Naive thymus-derived CD4-positive, alpha-beta T cell (primary cell): ENCODE measurements at regions not wholly inside any gene's neighbourhood (a gene's known extent, or its start where the extent isn't known, plus 50 kb on each side); places are given as distances from the start of the nearest gene placed in this dataset.

Experiments
- ATAC-seq: fragments of 150-1000 bp; cut with Tn5 transposase; 2 replicates; pipeline ENCODE4 v1.10.0; 2021; ENCODE audit warnings: mild to moderate bottlenecking, moderate library complexity
- CTCF ChIA-PET: fragments of 350-600 bp; sonication (Branson Sonifier 250); formaldehyde crosslinking; loops from one replicate; lab custom pipeline; 2021; ENCODE audit warnings: antibody characterized with exemption; lab: Charles Lee
- POLR2A ChIA-PET: fragments of 350-600 bp; sonication (Branson Sonifier 250); formaldehyde crosslinking; loops from one replicate; lab custom pipeline; 2021; ENCODE audit warnings: antibody characterized with exemption, inconsistent platforms; lab: Charles Lee
- DNase-seq, 9 donors: peaks; one replicate each; pipeline versions ENCODE4 v3.0.0 to v3.0.0-alpha.2; 2020 to 2022; ENCODE audit warnings: mixed read lengths in 1 of 9
- H3K27ac ChIP-seq: one replicate; pipeline ENCODE4 v1.7.0; 2013; ENCODE audit warnings: mild to moderate bottlenecking, low read depth, low read length, moderate library complexity
- H3K27me3 ChIP-seq, 2 donors: one replicate each; pipeline ENCODE4 v1.7.0; 2013; ENCODE audit warnings: low read length in 2 of 2, mild to moderate bottlenecking in 2 of 2, moderate library complexity in 2 of 2; ENCODE audit not compliant: control insufficient read depth in 2 of 2, insufficient read depth in 2 of 2
- H3K36me3 ChIP-seq, 3 experiments: 1 replicate in 2 of 3; 2 replicates in 1 of 3; pipeline ENCODE4 v1.7.0; 2013; ENCODE audit warnings: low read length in 3 of 3, mild to moderate bottlenecking in 3 of 3, moderate library complexity in 1 of 3; ENCODE audit not compliant: insufficient read depth in 3 of 3, control insufficient read depth in 2 of 3
- H3K4me1 ChIP-seq, 2 donors: one replicate each; pipeline ENCODE4 v1.7.0; 2013; ENCODE audit warnings: low read length in 2 of 2, mild to moderate bottlenecking in 2 of 2, moderate library complexity in 1 of 2; ENCODE audit not compliant: control insufficient read depth in 2 of 2, insufficient read depth in 2 of 2
- H3K4me3 ChIP-seq: 2 replicates; pipeline ENCODE4 v1.7.0; 2013; ENCODE audit warnings: mild to moderate bottlenecking, low read length
- H3K9me3 ChIP-seq, 3 experiments: 1 replicate in 2 of 3; 2 replicates in 1 of 3; pipeline ENCODE4 v1.7.0; 2013; ENCODE audit warnings: low read length in 3 of 3; ENCODE audit not compliant: control insufficient read depth in 2 of 3
- H3K27ac Mint-ChIP-seq, 9 donors: one replicate each; pipeline ENCODE4 v1.8.0; 2020 to 2022; ENCODE audit warnings: mixed read lengths in 9 of 9, mild to moderate bottlenecking in 8 of 9, moderate library complexity in 5 of 9, inconsistent platforms in 2 of 9
- H3K27me3 Mint-ChIP-seq, 5 donors: one replicate each; pipeline ENCODE4 v1.8.0; 2021 to 2022; ENCODE audit warnings: mixed read lengths in 5 of 5, mild to moderate bottlenecking in 1 of 5
- H3K36me3 Mint-ChIP-seq, 5 donors: one replicate each; pipeline ENCODE4 v1.8.0; 2020 to 2022; ENCODE audit warnings: mixed read lengths in 5 of 5, mild to moderate bottlenecking in 3 of 5, inconsistent platforms in 1 of 5
- H3K4me1 Mint-ChIP-seq, 7 donors: one replicate each; pipeline ENCODE4 v1.8.0; 2020 to 2022; ENCODE audit warnings: mixed read lengths in 7 of 7, mild to moderate bottlenecking in 3 of 7, inconsistent platforms in 1 of 7
- H3K4me3 Mint-ChIP-seq, 10 donors: one replicate each; pipeline ENCODE4 v1.8.0; 2020 to 2022; ENCODE audit warnings: mild to moderate bottlenecking in 10 of 10, mixed read lengths in 10 of 10, moderate library complexity in 6 of 10, inconsistent platforms in 2 of 10
- H3K9me3 Mint-ChIP-seq, 11 donors: one replicate each; pipeline ENCODE4 v1.8.0; 2020 to 2022; ENCODE audit warnings: mixed read lengths in 11 of 11, mild to moderate bottlenecking in 4 of 11, inconsistent platforms in 1 of 11, moderate library complexity in 1 of 11
- intact Hi-C, 2 donors: fragments of 100-400 bp; cut with micrococcal nuclease; formaldehyde crosslinking; loops; one replicate each; pipeline ENCODE4 v1.15.1; 2023

DNA sequence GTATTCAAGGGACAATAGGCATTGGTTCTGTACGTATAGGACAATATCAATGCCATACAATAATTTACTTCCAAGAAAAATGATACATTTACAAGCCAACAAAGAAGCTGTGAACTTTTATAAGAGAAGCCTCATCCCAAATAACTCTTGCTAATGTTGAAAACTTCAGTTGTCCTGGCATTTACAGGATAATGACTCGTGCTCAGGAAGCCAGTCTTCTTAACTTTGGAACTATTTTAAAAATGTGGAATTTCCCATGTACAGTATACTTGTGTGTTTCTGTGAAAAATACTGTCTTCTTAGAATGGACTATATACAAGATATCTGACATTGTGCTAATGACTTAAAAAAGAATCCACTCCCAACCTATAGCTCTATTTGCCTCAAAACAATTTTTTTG lies 1479.3 kb upstream of the CDH9 start:
- Histone ChIP-seq H3K27me3 (no peaks in the 10 kb centered on the region), H3K4me1 (no peaks in the 10 kb centered on the region), H3K4me3 (no peak overlapping the region), H3K27ac (no peak overlapping the region), H3K36me3 (no peaks in the 10 kb centered on the region), H3K9me3 (no peaks in the 10 kb centered on the region)
- H3K27ac Mint-ChIP-seq, result no peak overlapping the region
- H3K27me3 Mint-ChIP-seq, result no peaks in the 10 kb centered on the region
- intact Hi-C loops, result no loop called here
- DNase-seq, result no peak
- ATAC-seq, result no peak
- H3K9me3 Mint-ChIP-seq, result peaks cover 0 to 34% (median 7%) of the 10 kb centered on the region in 11 donors
- H3K4me1 Mint-ChIP-seq, result no peaks in the 10 kb centered on the region
- H3K36me3 Mint-ChIP-seq, result no peaks in the 10 kb centered on the region
- POLR2A ChIA-PET, result no interaction called here
- no peak overlapping the region for H3K4me3 Mint-ChIP-seq
- CTCF ChIA-PET, result no interaction called here

GRCh38 chr5:28516722-28517121 lies 1478.3 kb upstream of the CDH9 start:
- Mint-ChIP-seq H3K36me3 (no peaks in the 10 kb centered on the region), H3K4me1 (no peaks in the 10 kb centered on the region), H3K4me3 (no peak overlapping the region), H3K9me3 (peaks cover 0 to 27% (median 7%) of the 10 kb centered on the region in 11 donors), H3K27ac (no peak overlapping the region), H3K27me3 (no peaks in the 10 kb centered on the region)
- Histone ChIP-seq H3K9me3 (no peaks in the 10 kb centered on the region), H3K36me3 (no peaks in the 10 kb centered on the region), H3K4me1 (no peaks in the 10 kb centered on the region), H3K4me3 (no peak overlapping the region), H3K27me3 (no peaks in the 10 kb centered on the region), H3K27ac (no peak overlapping the region)
- ChIA-PET CTCF (no interaction called here), POLR2A (no interaction called here)
- DNase-seq (no peak), ATAC-seq (no peak)
- intact Hi-C loops, result no loop called here

GRCh38 chr5:28512648-28513047 lies 1474.3 kb upstream of the CDH9 start:
- H3K9me3 Mint-ChIP-seq, result peaks cover 0 to 11% (median 4%) of the 10 kb centered on the region in 11 donors
- POLR2A ChIA-PET, result no interaction called here

DNA sequence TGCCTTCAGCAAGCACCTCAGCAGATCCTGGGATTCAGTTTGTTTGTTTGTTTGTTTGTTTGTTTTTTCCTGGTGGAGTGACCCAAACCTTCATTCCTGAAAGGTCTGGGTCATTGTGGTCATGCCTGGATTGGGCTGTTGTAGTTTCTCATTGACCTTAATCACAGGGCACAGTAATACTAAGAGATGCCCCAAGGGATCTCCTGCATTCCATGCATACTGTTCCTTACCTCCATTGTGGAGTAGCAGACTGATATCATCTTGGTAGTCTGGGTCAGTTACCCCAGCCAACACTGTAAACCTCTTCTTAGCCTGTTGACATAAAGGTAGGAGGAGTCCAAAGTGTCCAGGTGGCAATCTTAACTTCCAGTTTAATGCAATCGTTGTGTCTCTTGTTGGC lies 1466.7 kb upstream of the CDH9 start:
- Histone ChIP-seq H3K27ac (no peak overlapping the region), H3K9me3 (no peaks in the 10 kb centered on the region), H3K36me3 (no peaks in the 10 kb centered on the region), H3K4me1 (no peaks in the 10 kb centered on the region), H3K4me3 (no peak overlapping the region), H3K27me3 (no peaks in the 10 kb centered on the region)
- Mint-ChIP-seq H3K36me3 (no peaks in the 10 kb centered on the region), H3K4me3 (no peak overlapping the region), H3K4me1 (no peaks in the 10 kb centered on the region), H3K9me3 (peaks cover 0 to 26% (median 2%) of the 10 kb centered on the region in 11 donors), H3K27ac (no peak overlapping the region), H3K27me3 (no peaks in the 10 kb centered on the region)
- DNase-seq (no peak), ATAC-seq (no peak)
- POLR2A ChIA-PET, result no interaction called here
- intact Hi-C loops, result no loop called here
- CTCF ChIA-PET, result no interaction called here

More at GRCh38 chr5:28512648-28513047, 1474.3 kb upstream of the CDH9 start:
- H3K4me1 ChIP-seq, result no peaks in the 10 kb centered on the region
- H3K4me1 Mint-ChIP-seq, result no peaks in the 10 kb centered on the region
- H3K27me3 Mint-ChIP-seq, result no peaks in the 10 kb centered on the region
- H3K9me3 ChIP-seq, result no peaks in the 10 kb centered on the region
- no peaks in the 10 kb centered on the region for H3K36me3 ChIP-seq
- H3K27ac ChIP-seq, result no peak overlapping the region
- no peak overlapping the region for H3K4me3 Mint-ChIP-seq
- no peaks in the 10 kb centered on the region for H3K36me3 Mint-ChIP-seq
- ATAC-seq (no peak), DNase-seq (no peak)
- no peaks in the 10 kb centered on the region for H3K27me3 ChIP-seq
- CTCF ChIA-PET, result no interaction called here
- H3K4me3 ChIP-seq, result no peak overlapping the region
- no peak overlapping the region for H3K27ac Mint-ChIP-seq
- intact Hi-C loops, result no loop called here

DNA sequence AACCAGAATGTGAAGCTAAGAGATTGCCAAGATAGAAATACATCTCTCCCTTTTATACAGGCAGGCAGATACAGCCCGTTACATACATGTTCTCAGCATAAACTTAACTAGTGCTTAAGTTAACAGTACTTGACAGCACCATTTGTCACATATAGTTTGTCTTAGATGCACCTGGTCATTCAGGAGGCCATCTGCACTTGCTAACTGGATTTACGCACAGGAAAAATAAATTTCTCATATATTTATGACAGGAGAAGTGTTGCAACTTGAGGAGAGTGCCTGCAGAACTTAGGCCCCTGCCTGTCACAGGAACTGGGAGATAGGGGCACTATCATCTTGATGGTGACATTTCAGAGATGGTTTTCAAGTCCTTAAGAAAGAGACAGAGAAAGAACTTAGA lies 1462.1 kb upstream of the CDH9 start:
- H3K9me3 ChIP-seq, result peaks cover 0 to 3% (median 0%) of the 10 kb centered on the region in 3 experiments
- Mint-ChIP-seq H3K27ac (no peak overlapping the region), H3K4me1 (no peaks in the 10 kb centered on the region), H3K36me3 (no peaks in the 10 kb centered on the region), H3K9me3 (peaks cover 0 to 15% (median 8%) of the 10 kb centered on the region in 11 donors), H3K4me3 (no peak overlapping the region), H3K27me3 (no peaks in the 10 kb centered on the region)
- H3K4me1 ChIP-seq, result no peaks in the 10 kb centered on the region
- no peak overlapping the region for H3K4me3 ChIP-seq
- H3K27me3 ChIP-seq, result no peaks in the 10 kb centered on the region
- no peak for ATAC-seq
- intact Hi-C loops, result no loop called here
- no peak overlapping the region for H3K27ac ChIP-seq
- no peaks in the 10 kb centered on the region for H3K36me3 ChIP-seq
- no peak for DNase-seq
- CTCF ChIA-PET, result no interaction called here
- POLR2A ChIA-PET, result no interaction called here

DNA sequence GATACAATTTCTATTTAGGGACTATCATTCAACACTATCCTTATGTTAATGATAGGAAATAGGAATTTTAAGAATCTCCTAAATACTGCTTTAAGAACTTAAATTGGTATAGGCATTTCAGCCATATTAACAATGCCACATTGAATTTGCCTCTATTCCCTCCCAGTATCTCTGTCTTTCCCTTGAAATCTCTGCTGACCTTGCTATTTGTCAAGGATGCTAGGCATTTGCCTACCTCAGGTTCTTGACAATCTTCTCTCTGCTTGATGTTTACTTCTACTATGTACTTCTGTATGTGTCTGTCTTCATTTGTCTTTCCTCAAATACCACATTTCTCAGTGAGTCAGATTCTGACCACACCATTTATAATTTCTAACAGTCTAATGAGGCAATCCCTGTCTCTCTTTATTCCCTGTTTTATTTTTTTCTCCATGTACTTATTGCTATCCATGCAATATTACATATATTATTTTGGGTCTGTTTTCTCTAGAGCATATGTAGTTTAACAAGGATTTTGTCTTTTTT lies 1461.4 kb upstream of the CDH9 start:
- ChIA-PET CTCF (no interaction called here), POLR2A (no interaction called here)
- no peaks in the 10 kb centered on the region for H3K4me1 Mint-ChIP-seq
- H3K36me3 Mint-ChIP-seq, result no peaks in the 10 kb centered on the region
- no peak overlapping the region for H3K27ac ChIP-seq
- no peak overlapping the region for H3K4me3 ChIP-seq
- H3K4me1 ChIP-seq, result no peaks in the 10 kb centered on the region
- intact Hi-C loops, result no loop called here
- H3K9me3 ChIP-seq, result peaks cover 0 to 3% (median 0%) of the 10 kb centered on the region in 3 experiments
- no peak overlapping the region for H3K27ac Mint-ChIP-seq
- peaks cover 0 to 15% (median 6%) of the 10 kb centered on the region in 11 donors for H3K9me3 Mint-ChIP-seq
- no peak for ATAC-seq
- no peaks in the 10 kb centered on the region for H3K36me3 ChIP-seq
- H3K27me3 ChIP-seq, result no peaks in the 10 kb centered on the region
- DNase-seq, result no peak
- H3K4me3 Mint-ChIP-seq, result no peak overlapping the region
- H3K27me3 Mint-ChIP-seq, result no peaks in the 10 kb centered on the region

- Histone ChIP-seq H3K27me3 (no peaks in the 10 kb centered on the region), H3K27ac (no peak overlapping the region), H3K36me3 (no peaks in the 10 kb centered on the region), H3K9me3 (peaks cover 0 to 3% (median 0%) of the 10 kb centered on the region in 3 experiments), H3K4me3 (no peak overlapping the region), H3K4me1 (no peaks in the 10 kb centered on the region)
- Mint-ChIP-seq H3K27ac (no peak overlapping the region), H3K4me1 (no peaks in the 10 kb centered on the region), H3K4me3 (no peak overlapping the region), H3K27me3 (no peaks in the 10 kb centered on the region), H3K36me3 (no peaks in the 10 kb centered on the region), H3K9me3 (peaks cover 1 to 34% (median 8%) of the 10 kb centered on the region in 11 donors)
- DNase-seq (no peak), ATAC-seq (no peak)
- intact Hi-C loops, result no loop called here
- ChIA-PET CTCF (no interaction called here), POLR2A (no interaction called here)
Measured at GRCh38 chr5:28495876-28496275, 1457.5 kb upstream of the CDH9 start.
